ENCODE measurements at regions not wholly inside any gene's neighbourhood (a gene's known extent, or its start where the extent isn't known, plus 50 kb on each side); places are given as distances from the start of the nearest gene placed in this dataset.
A peak's percentile ranks its signal among the peaks of the same experiment; 100 is the strongest.

GRCh38 chr2:236968101-236968879, 117.4 kb upstream of the COPS8 start:
- POLR2A ChIA-PET = no interaction called here
- peak overlapping the region; percentile 68 for H3K4me3 Mint-ChIP-seq

DNA sequence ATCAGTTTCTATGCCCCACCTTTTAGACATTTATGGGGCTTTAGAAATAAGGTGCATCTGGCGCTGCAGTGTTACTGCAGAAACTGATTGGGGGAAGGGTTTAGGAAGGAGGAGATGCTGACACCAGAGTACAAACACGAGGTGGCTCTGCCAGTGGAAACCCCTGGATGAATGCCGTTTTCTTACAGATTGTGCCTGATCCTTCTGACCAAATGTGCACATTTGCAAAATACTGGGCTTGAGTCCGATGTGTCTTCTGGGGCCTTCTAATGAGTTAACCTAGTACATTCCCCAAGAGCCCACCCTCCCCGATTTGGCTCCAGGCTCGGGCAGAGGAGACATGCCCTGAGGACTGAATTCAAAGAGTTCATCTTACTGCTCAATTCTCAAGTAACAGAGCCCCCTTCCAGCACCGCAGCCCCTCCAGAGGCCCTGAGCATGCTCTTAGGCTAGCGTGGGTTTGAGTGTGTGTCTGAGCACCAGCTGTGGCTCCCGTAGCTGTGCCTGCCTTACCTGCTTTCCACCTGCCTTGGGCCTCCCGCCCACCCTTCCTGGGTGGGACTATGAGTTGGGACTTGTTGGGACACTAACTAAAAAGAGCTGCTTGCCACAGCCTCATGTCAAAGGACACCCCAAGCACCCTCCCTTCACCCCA, 116.7 kb upstream of the COPS8 start:
- ChIA-PET POLR2A (interaction anchor here (2.9 kb wide), 1 partner anchor 117 kb away, joined by 12 read pairs; the partner anchor contains the start of gene COPS8), CTCF (no interaction called here)
- peaks cover 45% of the 10 kb centered on the region for H3K4me1 Mint-ChIP-seq (ENCODE audit: low read depth)
- DNase-seq = peak; percentile 23
- H3K27ac Mint-ChIP-seq = peak overlapping the region; percentile 88
- peak; percentile 21 for ATAC-seq
- H3K27me3 Mint-ChIP-seq (ENCODE audit: low read depth) = no peaks in the 10 kb centered on the region
- peak overlapping the region; percentile 68 for H3K4me3 Mint-ChIP-seq
- H3K9me3 Mint-ChIP-seq (ENCODE audit: insufficient read depth) = no peaks in the 10 kb centered on the region
- no peaks in the 10 kb centered on the region for H3K36me3 Mint-ChIP-seq (ENCODE audit: low read depth)

More at GRCh38 chr2:236968101-236968879, 117.4 kb upstream of the COPS8 start:
- ATAC-seq (peak; percentile 83), DNase-seq (peak; percentile 72)
- CTCF ChIA-PET = interaction anchor here (1.3 kb wide), 1 partner anchor 12 kb away, joined by 3 read pairs; no protein-coding TSS in a partner anchor
- Mint-ChIP-seq H3K27me3 (ENCODE audit: low read depth) (no peaks in the 10 kb centered on the region), H3K4me1 (ENCODE audit: low read depth) (peaks cover 45% of the 10 kb centered on the region), H3K27ac (peak overlapping the region; percentile 88), H3K9me3 (ENCODE audit: insufficient read depth) (no peaks in the 10 kb centered on the region), H3K36me3 (ENCODE audit: low read depth) (no peaks in the 10 kb centered on the region)

DNA sequence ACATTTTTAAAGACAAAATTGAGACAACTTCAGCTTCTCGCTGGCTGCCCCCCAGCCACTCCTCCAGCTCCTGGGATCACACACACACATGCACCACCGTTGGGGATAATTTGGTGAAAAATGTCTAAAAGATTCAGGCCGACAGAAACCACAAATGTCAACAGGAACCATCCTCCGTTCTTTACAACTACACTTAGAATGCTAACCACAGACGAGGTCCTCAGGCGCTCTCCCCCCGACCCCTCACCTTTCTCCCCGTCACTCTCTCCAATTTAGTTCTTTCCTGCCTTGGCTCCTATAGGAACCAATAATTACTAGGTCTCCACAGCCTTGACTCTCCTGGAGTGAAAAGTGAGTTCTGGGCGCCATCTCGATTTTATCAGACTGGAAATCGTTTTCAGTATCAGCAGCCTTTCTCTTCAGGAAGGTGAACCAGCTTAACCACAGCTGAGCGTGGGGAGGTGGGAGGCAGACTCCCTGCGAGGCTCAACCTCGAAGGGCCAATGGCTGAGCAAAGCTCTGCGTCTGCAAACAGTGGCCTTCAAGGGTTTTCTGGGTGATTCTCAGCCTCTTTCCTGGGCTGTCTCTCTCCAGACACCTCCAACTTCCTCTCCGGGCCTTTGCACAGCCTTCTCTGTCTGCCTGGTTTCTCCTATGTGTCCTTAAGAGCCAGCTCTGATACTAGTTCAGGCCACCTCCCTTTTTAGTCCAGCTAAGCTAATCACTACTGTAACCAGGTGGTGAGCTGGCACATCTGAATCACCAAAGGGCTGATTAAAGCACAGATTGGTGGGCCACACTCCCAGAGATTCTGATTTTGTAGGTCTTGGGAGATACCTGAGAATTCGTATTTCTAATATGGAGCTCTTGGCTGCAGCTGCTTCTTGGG, 115.7 kb upstream of the COPS8 start:
- DNase-seq (peak; percentile 64), ATAC-seq (peak; percentile 43)
- H3K9me3 Mint-ChIP-seq (ENCODE audit: insufficient read depth) = no peaks in the 10 kb centered on the region
- no peaks in the 10 kb centered on the region for H3K27me3 Mint-ChIP-seq (ENCODE audit: low read depth)
- CTCF ChIA-PET = interaction anchor here (1.9 kb wide), 1 partner anchor 14 kb away, joined by 5 read pairs; no protein-coding TSS in a partner anchor
- no peaks in the 10 kb centered on the region for H3K36me3 Mint-ChIP-seq (ENCODE audit: low read depth)
- H3K4me3 Mint-ChIP-seq = peak overlapping the region; percentile 68
- POLR2A ChIA-PET = interaction anchor here (2.9 kb wide), 1 partner anchor 116 kb away, joined by 12 read pairs; the partner anchor contains the start of gene COPS8
- H3K4me1 Mint-ChIP-seq (ENCODE audit: low read depth) = peaks cover 45% of the 10 kb centered on the region
- peak overlapping the region; percentile 88 for H3K27ac Mint-ChIP-seq

DNA sequence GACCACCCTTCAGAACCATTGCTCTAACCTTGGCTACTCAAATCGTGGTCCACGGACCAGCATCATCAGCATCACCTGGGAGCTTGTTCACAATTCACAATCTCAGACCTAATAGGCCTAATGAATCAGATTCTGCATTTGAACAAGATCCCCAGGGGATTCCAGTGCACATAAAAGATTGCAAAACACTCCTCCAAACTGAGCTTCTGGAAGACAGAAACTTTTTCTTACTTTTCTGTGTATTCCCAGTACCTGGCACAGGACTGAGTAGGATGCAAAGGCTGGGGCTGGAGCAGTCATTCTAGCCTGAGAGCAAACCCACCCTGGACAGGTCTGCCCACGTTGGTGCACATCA, 115.1 kb upstream of the COPS8 start:
- ChIA-PET CTCF (interaction anchor here (1.9 kb wide), 1 partner anchor 14 kb away, joined by 5 read pairs; no protein-coding TSS in a partner anchor), POLR2A (interaction anchor here (2.9 kb wide), 1 partner anchor 115 kb away, joined by 12 read pairs; the partner anchor contains the start of gene COPS8)
- Mint-ChIP-seq H3K4me3 (no peak overlapping the region), H3K27ac (no peak overlapping the region), H3K27me3 (ENCODE audit: low read depth) (no peaks in the 10 kb centered on the region), H3K36me3 (ENCODE audit: low read depth) (no peaks in the 10 kb centered on the region), H3K4me1 (ENCODE audit: low read depth) (peaks cover 45% of the 10 kb centered on the region), H3K9me3 (ENCODE audit: insufficient read depth) (no peaks in the 10 kb centered on the region)
- DNase-seq (no peak), ATAC-seq (no peak)

DNA sequence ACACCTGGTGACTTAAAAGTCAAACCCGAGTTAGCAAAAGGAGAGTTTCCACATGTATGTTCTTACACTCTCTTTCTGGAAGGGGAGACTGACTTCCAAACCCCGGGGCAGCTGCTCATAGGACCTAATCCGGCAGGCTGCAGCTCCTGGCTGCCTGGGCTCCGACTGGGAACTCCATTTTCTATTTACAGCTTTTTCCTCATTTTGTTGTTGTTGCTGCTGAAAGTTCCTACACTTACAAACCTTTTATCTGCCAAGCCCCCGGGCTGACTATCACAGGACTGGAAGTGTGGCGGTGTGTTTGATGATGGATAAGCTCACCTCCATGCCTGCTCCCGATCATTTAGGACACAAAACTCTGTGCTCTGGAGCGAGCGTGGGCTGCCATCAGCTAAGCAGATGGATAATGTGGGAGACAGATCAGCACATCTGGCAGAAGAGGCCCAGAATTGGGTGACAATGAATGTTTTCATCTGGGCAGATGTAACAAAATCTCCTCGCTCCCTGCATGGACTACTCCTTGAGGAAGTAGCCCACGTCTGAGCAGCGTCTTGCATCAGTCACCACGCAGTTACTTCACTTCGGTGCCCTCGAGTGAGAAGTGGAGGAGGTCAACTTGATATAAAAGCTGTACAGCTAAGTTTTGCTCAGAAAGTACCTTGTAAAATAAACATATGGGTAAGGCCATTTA, 114.4 kb upstream of the COPS8 start:
- CTCF ChIA-PET = interaction anchor here (1.9 kb wide), 1 partner anchor 15 kb away, joined by 5 read pairs; no protein-coding TSS in a partner anchor
- Mint-ChIP-seq H3K4me3 (no peak overlapping the region), H3K36me3 (ENCODE audit: low read depth) (no peaks in the 10 kb centered on the region), H3K9me3 (ENCODE audit: insufficient read depth) (no peaks in the 10 kb centered on the region), H3K27me3 (ENCODE audit: low read depth) (no peaks in the 10 kb centered on the region), H3K4me1 (ENCODE audit: low read depth) (peaks cover 45% of the 10 kb centered on the region), H3K27ac (no peak overlapping the region)
- ATAC-seq (no peak), DNase-seq (no peak)
- POLR2A ChIA-PET = interaction anchor here (2.9 kb wide), 1 partner anchor 114 kb away, joined by 12 read pairs; the partner anchor contains the start of gene COPS8

DNA sequence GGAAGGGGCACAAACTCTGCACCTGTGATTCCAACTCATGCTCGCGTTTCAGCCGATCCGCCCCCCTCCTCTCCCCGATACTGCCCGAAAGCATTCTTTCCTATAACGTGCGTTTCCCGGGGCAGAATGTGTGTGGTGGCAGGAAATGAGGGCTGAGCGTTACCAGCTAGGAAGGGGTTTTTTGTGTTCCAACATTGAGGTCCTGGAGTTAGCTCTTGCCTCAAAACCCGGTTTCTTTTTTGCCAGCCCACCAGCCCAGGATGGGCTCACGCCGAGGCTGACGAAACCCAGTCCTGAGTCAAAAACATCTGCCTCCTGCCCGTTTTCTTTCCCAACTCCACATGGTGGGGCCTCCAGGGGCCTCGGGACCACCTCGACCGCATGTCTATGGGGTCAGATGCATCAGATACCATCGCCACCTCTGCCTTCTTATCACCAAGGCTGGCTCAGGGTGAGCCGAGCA, 113.7 kb upstream of the COPS8 start:
- CTCF ChIA-PET = no interaction called here
- DNase-seq (no peak), ATAC-seq (no peak)
- H3K4me1 Mint-ChIP-seq (ENCODE audit: low read depth) = peaks cover 40% of the 10 kb centered on the region
- no peaks in the 10 kb centered on the region for H3K36me3 Mint-ChIP-seq (ENCODE audit: low read depth)
- POLR2A ChIA-PET = interaction anchor here (2.9 kb wide), 1 partner anchor 114 kb away, joined by 12 read pairs; the partner anchor contains the start of gene COPS8
- H3K4me3 Mint-ChIP-seq = no peak overlapping the region
- no peak overlapping the region for H3K27ac Mint-ChIP-seq
- H3K9me3 Mint-ChIP-seq (ENCODE audit: insufficient read depth) = no peaks in the 10 kb centered on the region
- no peaks in the 10 kb centered on the region for H3K27me3 Mint-ChIP-seq (ENCODE audit: low read depth)

DNA sequence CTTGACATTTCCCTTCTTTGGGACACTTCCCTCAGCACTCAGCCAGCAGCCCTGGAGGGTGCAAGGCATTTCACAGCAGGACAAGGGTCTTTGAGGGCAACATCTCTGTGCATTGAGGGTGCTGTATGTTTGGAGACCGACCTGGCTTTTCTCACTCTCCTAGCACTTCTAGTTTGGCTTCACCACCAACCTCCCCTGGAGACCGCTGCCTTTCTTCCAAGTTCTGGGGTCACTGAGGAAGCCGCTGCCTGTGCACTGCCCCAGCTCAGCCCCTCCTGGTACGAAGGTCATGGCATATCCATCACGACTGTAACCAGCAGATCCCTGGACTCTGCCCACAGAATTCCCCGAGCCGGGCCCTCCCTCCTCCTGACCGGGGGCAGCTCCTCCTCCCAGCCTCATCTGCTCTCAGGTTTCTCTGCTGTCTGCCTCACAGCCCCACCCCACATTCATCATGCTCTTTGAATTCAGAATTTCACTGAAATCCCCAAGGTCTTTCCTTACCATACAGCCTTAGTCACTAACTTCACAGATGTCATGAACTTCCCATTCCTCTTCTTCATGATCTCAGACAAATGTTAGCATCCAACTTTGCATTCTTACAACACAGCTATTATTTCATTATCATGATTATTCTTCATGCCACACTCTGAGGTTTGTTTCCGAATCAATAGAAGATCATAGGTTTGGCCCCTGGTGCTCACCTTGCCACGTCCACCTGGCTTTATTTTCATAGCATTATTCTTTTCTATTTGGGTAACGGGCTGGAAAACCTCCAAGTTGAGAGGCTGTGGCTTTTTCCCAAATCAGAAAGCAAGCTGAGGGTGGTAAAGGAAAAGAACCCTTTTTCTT, 113.0 kb upstream of the COPS8 start:
- peak overlapping the region; percentile 14 for H3K27ac Mint-ChIP-seq
- H3K4me1 Mint-ChIP-seq (ENCODE audit: low read depth) = peaks cover 33% of the 10 kb centered on the region
- POLR2A ChIA-PET = no interaction called here
- no peak overlapping the region for H3K4me3 Mint-ChIP-seq
- DNase-seq (no peak), ATAC-seq (no peak)
- no peaks in the 10 kb centered on the region for H3K36me3 Mint-ChIP-seq (ENCODE audit: low read depth)
- CTCF ChIA-PET = no interaction called here
- H3K9me3 Mint-ChIP-seq (ENCODE audit: insufficient read depth) = no peaks in the 10 kb centered on the region
- peaks cover 5% of the 10 kb centered on the region for H3K27me3 Mint-ChIP-seq (ENCODE audit: low read depth)

- CTCF ChIA-PET = no interaction called here
These were observed 112.2 kb upstream of the COPS8 start for GRCh38 chr2:236973343-236973980.

DNA sequence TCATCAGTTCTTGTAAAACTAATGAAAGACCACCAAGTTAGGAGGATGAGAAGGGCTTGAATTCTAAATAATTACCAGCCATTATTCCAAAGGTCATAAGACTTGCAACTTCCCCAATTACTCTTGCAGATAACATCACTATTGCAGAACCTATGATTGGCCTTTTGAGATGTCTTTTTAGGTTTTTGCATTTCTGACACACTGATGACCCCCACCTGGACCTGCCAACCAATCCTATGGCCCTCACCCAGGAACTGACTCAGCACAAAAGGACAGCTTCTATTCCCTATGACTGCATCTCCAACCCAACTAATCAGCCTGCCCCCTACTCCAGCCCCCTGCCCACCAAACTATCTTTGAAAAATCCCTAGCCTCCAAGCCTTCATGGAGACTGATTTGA, 111.5 kb upstream of the COPS8 start:
- H3K36me3 Mint-ChIP-seq (ENCODE audit: low read depth) = no peaks in the 10 kb centered on the region
- H3K9me3 Mint-ChIP-seq (ENCODE audit: insufficient read depth) = no peaks in the 10 kb centered on the region
- no peak for DNase-seq
- peaks cover 18% of the 10 kb centered on the region for H3K4me1 Mint-ChIP-seq (ENCODE audit: low read depth)
- H3K4me3 Mint-ChIP-seq = no peak overlapping the region
- CTCF ChIA-PET = no interaction called here
- POLR2A ChIA-PET = no interaction called here
- H3K27ac Mint-ChIP-seq = no peak overlapping the region
- ATAC-seq = no peak
- H3K27me3 Mint-ChIP-seq (ENCODE audit: low read depth) = peaks cover 7% of the 10 kb centered on the region

More at GRCh38 chr2:236973343-236973980, 112.2 kb upstream of the COPS8 start:
- H3K27me3 Mint-ChIP-seq (ENCODE audit: low read depth) = peaks cover 7% of the 10 kb centered on the region
- POLR2A ChIA-PET = no interaction called here
- ATAC-seq = no peak
- H3K4me3 Mint-ChIP-seq = no peak overlapping the region
- no peak overlapping the region for H3K27ac Mint-ChIP-seq
- DNase-seq = no peak
- H3K9me3 Mint-ChIP-seq (ENCODE audit: insufficient read depth) = no peaks in the 10 kb centered on the region
- H3K36me3 Mint-ChIP-seq (ENCODE audit: low read depth) = no peaks in the 10 kb centered on the region
- peaks cover 25% of the 10 kb centered on the region for H3K4me1 Mint-ChIP-seq (ENCODE audit: low read depth)

DNA sequence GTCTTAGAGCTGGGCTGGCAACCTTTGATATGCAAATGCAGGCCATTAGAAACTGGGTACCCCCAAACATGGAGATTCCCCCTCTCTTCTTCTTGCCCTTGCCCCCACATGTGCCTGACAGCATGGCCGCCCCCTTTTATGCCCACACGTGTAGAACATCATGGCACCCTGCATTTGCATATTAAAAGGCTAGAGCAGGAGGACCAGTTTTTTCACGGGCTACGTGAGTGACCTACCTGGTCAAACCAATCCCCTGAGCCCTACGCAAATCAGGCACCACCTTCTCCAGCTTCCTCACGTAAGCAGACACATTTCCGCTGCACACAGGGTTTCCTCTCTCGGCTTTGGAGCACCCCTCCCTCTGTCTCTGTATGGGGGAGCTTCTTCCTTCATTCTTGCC, 110.9 kb upstream of the COPS8 start:
- Mint-ChIP-seq H3K4me1 (ENCODE audit: low read depth) (peaks cover 12% of the 10 kb centered on the region), H3K36me3 (ENCODE audit: low read depth) (no peaks in the 10 kb centered on the region), H3K9me3 (ENCODE audit: insufficient read depth) (no peaks in the 10 kb centered on the region), H3K4me3 (no peak overlapping the region), H3K27ac (no peak overlapping the region), H3K27me3 (ENCODE audit: low read depth) (peaks cover 7% of the 10 kb centered on the region)
- no peak for DNase-seq
- ChIA-PET CTCF (no interaction called here), POLR2A (no interaction called here)
- ATAC-seq = no peak

All from activated CD8-positive, alpha-beta T cell treated with anti-CD3 and anti-CD28 coated beads, Interleukin-2, amount 10 ng/mL, durations not matched to agents 7 days and 5 days (primary cell).